ENCODE measurements at regions not wholly inside any gene's neighbourhood (a gene's known extent, or its start where the extent isn't known, plus 50 kb on each side); places are given as distances from the start of the nearest gene placed in this dataset.

DNA sequence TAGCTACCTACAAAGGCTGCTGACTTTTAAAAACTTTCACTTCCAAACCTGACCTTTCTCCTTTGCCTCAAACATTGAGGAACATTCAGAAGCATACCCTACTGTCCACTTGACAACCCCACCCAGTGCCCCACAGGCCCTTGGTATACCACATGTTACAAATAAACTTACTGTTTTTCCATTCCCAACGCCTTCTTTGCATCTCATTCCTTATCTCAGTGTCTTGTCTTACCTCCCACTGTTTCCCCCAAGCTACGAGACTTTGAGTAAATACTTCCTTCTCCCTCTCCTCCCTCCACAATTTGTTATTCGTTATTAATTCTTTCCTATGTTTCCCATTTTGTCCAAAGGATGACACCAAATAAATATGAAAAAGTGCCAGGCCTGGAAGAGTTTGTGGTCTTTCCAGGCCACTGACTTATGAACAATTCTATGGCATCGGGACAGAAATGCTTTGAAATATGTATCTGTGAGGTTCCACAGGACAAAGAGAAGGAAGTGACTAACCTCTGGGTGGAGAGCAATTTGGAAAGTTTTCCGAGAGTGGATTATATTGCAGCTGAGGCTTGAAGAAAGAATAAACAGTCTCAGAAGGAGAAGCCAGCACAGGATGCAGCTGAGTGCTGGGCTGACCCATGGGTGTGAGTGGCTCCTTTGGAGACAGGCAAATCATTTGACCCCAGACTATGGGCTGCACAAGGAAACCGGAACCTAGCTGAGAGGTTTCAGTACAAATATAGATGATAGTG, 409.0 kb downstream of the LPIN1 start:
- Histone ChIP-seq H3K4me1 (ENCODE audit: control insufficient read depth in 3 of 3, insufficient read depth in 2 of 3, low read depth in 1 of 3, low read length in 2 of 3) (no peaks in the 10 kb centered on the region), H3K36me3 (ENCODE audit: control insufficient read depth in 3 of 3, insufficient read depth in 2 of 3, low read depth in 1 of 3, low read length in 3 of 3) (no peaks in the 10 kb centered on the region), H3K27me3 (ENCODE audit: control insufficient read depth in 3 of 3, insufficient read depth in 3 of 3, low read length in 3 of 3) (no peaks in the 10 kb centered on the region), H3K4me3 (ENCODE audit: low read depth in 1 of 3, low read length in 3 of 3) (no peak overlapping the region), H3K27ac (ENCODE audit: low read depth in 1 of 3, low read length in 2 of 3) (peak overlapping the region in 1 of 3 donors; percentile 77), H3K9me3 (ENCODE audit: control insufficient read depth in 2 of 2, insufficient read depth in 1 of 2, low read depth in 1 of 2, low read length in 1 of 2) (no peaks in the 10 kb centered on the region)
- WGBS, 3 donors: 43 to 56% (median 54%) methylated on average over 6 of the region's 6 CpGs
- DNase-seq: no peak
- no peak for FAIRE-seq

DNA sequence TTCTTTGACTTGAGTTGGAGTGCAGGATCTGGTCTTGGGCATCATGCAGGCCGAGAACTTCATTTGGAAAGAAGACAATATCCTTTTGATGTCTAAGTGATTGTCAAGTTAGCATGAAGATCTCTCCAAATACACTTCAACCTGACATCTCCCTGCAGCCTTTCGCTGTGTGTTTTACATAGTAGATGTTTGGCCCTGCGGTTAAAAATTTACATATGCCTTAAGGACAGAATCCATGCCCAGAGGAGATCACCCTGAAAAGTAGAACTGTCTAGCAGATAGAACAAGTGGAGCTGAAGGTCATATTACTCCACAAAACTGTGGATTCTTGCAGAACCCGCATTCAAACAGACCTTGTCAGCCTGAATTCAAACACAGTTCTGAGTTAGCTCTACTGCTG, 409.9 kb downstream of the LPIN1 start:
- peak overlapping the region in 1 of 3 donors; percentile 7 for H3K27ac ChIP-seq (ENCODE audit: low read depth in 1 of 3, low read length in 2 of 3)
- no peak overlapping the region for H3K4me3 ChIP-seq (ENCODE audit: low read depth in 1 of 3, low read length in 3 of 3)
- no peaks in the 10 kb centered on the region for H3K4me1 ChIP-seq (ENCODE audit: control insufficient read depth in 3 of 3, insufficient read depth in 2 of 3, low read depth in 1 of 3, low read length in 2 of 3)
- H3K36me3 ChIP-seq (ENCODE audit: control insufficient read depth in 3 of 3, insufficient read depth in 2 of 3, low read depth in 1 of 3, low read length in 3 of 3): no peaks in the 10 kb centered on the region
- no peaks in the 10 kb centered on the region for H3K9me3 ChIP-seq (ENCODE audit: control insufficient read depth in 2 of 2, insufficient read depth in 1 of 2, low read depth in 1 of 2, low read length in 1 of 2)
- H3K27me3 ChIP-seq (ENCODE audit: control insufficient read depth in 3 of 3, insufficient read depth in 3 of 3, low read length in 3 of 3): no peaks in the 10 kb centered on the region
- FAIRE-seq: no peak
- DNase-seq: no peak
- 63 to 76% (median 73%) methylated on average over 4 of the region's 4 CpGs for WGBS, 3 donors

DNA sequence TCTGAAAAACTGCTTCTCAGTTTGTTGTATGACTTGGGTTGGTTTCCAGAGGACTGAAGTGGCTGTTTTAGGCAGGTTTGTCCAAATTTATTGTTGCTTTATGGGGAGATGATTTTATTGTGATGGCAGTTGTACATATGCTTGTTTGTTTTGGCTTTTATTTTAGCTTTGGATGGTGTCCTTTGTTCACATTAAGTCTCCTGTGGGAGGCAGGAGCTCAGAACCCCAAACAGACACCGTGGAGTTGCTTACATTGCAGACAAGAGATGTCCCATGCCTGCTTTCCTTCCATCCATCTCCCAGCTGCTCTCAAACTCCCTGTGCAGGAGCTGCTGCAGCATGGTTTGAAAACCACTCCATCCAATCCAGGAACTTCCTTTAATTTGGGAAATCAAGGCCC, 414.7 kb downstream of the LPIN1 start:
- no peaks in the 10 kb centered on the region for H3K36me3 ChIP-seq (ENCODE audit: control insufficient read depth in 3 of 3, insufficient read depth in 2 of 3, low read depth in 1 of 3, low read length in 3 of 3)

DNA sequence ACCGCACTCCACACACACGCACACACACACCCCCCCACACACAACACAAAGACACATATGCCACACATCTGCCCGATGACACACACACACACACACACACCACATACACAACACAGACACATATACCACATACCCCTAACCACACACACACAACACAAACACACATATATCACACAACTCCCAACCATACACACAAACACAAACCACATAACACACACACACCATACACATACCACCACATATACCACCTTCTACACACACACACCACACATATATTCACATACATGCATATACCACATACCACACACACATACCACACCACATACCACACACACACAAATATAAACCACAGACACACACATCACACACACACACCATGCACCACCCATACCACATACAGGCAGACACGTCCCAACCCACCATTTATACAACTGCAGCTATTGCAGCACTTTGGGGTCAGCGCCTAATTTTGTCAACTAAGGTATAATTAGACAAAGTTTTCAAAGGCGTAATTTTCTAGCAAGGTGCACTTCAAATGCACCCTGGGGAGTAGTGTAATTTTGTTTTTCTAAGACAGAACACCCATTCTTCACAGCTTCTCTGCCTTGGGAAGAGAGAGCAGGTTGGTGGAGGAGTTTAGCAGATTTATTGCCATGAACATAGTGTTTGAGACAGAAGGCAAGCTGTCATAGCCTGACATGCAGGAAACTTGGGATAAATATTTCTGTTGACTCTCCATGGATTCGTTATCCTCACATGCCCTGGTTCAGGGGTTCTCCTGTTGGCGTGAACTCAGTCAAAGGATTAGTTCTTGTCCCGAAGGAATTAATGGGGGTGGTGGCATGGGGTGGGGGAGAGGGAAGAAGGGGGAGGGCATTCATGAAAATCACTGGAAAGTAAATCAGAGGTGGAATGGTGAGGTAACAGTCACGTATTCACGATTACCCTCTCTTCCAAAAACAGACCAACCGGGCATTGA, 416.1 kb downstream of the LPIN1 start:
- Histone ChIP-seq H3K27me3 (ENCODE audit: control insufficient read depth in 3 of 3, insufficient read depth in 3 of 3, low read length in 3 of 3) (no peaks in the 10 kb centered on the region), H3K27ac (ENCODE audit: low read depth in 1 of 3, low read length in 2 of 3) (no peak overlapping the region), H3K4me1 (ENCODE audit: control insufficient read depth in 3 of 3, insufficient read depth in 2 of 3, low read depth in 1 of 3, low read length in 2 of 3) (no peaks in the 10 kb centered on the region), H3K4me3 (ENCODE audit: low read depth in 1 of 3, low read length in 3 of 3) (no peak overlapping the region), H3K36me3 (ENCODE audit: control insufficient read depth in 3 of 3, insufficient read depth in 2 of 3, low read depth in 1 of 3, low read length in 3 of 3) (no peaks in the 10 kb centered on the region), H3K9me3 (ENCODE audit: control insufficient read depth in 2 of 2, insufficient read depth in 1 of 2, low read depth in 1 of 2, low read length in 1 of 2) (no peaks in the 10 kb centered on the region)
- 82 to 84% (median 83%) methylated on average over 12 of the region's 12 CpGs for WGBS, 3 donors
- FAIRE-seq (no peak), DNase-seq (no peak)

More for the DNA sequence above, 414.7 kb downstream of the LPIN1 start:
- 38 to 54% (median 43%) methylated on average over 1 of the region's 1 CpG for WGBS, 3 donors
- Histone ChIP-seq H3K4me3 (ENCODE audit: low read depth in 1 of 3, low read length in 3 of 3) (no peak overlapping the region), H3K9me3 (ENCODE audit: control insufficient read depth in 2 of 2, insufficient read depth in 1 of 2, low read depth in 1 of 2, low read length in 1 of 2) (no peaks in the 10 kb centered on the region), H3K27ac (ENCODE audit: low read depth in 1 of 3, low read length in 2 of 3) (no peak overlapping the region), H3K27me3 (ENCODE audit: control insufficient read depth in 3 of 3, insufficient read depth in 3 of 3, low read length in 3 of 3) (no peaks in the 10 kb centered on the region), H3K4me1 (ENCODE audit: control insufficient read depth in 3 of 3, insufficient read depth in 2 of 3, low read depth in 1 of 3, low read length in 2 of 3) (no peaks in the 10 kb centered on the region)
- FAIRE-seq: no peak
- DNase-seq: no peak

DNA sequence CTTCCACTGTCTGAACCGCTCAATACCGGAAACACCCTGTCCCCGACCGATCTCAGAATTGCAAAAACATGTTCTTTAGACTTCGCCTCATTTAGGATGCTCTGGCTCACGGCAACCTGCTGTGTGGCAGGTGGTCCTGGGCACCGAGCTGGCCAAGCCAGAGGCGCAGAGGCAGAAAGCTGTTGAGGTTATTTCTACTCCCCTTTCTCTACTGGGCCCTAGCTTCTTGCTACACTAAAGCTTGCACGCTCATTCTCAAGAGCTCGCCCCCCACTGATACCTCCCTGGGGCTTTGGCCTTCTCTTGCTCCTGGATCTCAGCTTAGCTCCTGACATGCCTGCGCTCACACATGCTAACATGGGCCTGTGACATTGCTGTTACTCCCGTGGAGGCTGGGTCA, 417.4 kb downstream of the LPIN1 start:
- Histone ChIP-seq H3K9me3 (ENCODE audit: control insufficient read depth in 2 of 2, insufficient read depth in 1 of 2, low read depth in 1 of 2, low read length in 1 of 2) (no peaks in the 10 kb centered on the region), H3K27ac (ENCODE audit: low read depth in 1 of 3, low read length in 2 of 3) (no peak overlapping the region), H3K4me1 (ENCODE audit: control insufficient read depth in 3 of 3, insufficient read depth in 2 of 3, low read depth in 1 of 3, low read length in 2 of 3) (peaks cover 0 to 6% (median 6%) of the 10 kb centered on the region in 3 donors), H3K27me3 (ENCODE audit: control insufficient read depth in 3 of 3, insufficient read depth in 3 of 3, low read length in 3 of 3) (no peaks in the 10 kb centered on the region), H3K4me3 (ENCODE audit: low read depth in 1 of 3, low read length in 3 of 3) (no peak overlapping the region), H3K36me3 (ENCODE audit: control insufficient read depth in 3 of 3, insufficient read depth in 2 of 3, low read depth in 1 of 3, low read length in 3 of 3) (no peaks in the 10 kb centered on the region)
- WGBS, 3 donors: 86 to 93% (median 89%) methylated on average over 12 of the region's 12 CpGs
- no peak for DNase-seq
- FAIRE-seq: no peak

DNA sequence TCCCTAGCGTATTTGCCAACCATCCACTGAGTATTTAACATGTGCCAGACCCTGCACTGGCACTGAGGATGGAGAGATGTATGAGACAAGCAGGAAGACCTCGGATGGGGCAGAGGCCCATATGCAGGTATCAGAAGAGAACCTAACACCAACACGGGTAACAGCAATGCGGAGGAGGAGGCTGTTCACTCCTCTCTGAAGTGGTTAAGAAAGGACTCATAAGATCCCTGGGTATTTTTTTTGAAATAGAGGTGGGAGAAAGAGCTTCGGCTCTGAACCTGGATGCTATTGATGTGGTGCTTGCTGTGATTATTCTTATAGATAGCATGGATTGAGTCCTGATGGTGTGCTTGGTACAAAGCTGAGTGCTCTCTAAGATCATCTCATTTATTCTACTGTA, 418.3 kb downstream of the LPIN1 start:
- H3K27me3 ChIP-seq (ENCODE audit: control insufficient read depth in 3 of 3, insufficient read depth in 3 of 3, low read length in 3 of 3): no peaks in the 10 kb centered on the region
- WGBS, 3 donors: 69 to 81% (median 74%) methylated on average over 5 of the region's 5 CpGs
- H3K4me1 ChIP-seq (ENCODE audit: control insufficient read depth in 3 of 3, insufficient read depth in 2 of 3, low read depth in 1 of 3, low read length in 2 of 3): peaks cover 0 to 9% (median 6%) of the 10 kb centered on the region in 3 donors
- H3K4me3 ChIP-seq (ENCODE audit: low read depth in 1 of 3, low read length in 3 of 3): no peak overlapping the region
- FAIRE-seq (no peak), DNase-seq (no peak)
- H3K9me3 ChIP-seq (ENCODE audit: control insufficient read depth in 2 of 2, insufficient read depth in 1 of 2, low read depth in 1 of 2, low read length in 1 of 2): no peaks in the 10 kb centered on the region
- H3K27ac ChIP-seq (ENCODE audit: low read depth in 1 of 3, low read length in 2 of 3): no peak overlapping the region
- H3K36me3 ChIP-seq (ENCODE audit: control insufficient read depth in 3 of 3, insufficient read depth in 2 of 3, low read depth in 1 of 3, low read length in 3 of 3): no peaks in the 10 kb centered on the region

DNA sequence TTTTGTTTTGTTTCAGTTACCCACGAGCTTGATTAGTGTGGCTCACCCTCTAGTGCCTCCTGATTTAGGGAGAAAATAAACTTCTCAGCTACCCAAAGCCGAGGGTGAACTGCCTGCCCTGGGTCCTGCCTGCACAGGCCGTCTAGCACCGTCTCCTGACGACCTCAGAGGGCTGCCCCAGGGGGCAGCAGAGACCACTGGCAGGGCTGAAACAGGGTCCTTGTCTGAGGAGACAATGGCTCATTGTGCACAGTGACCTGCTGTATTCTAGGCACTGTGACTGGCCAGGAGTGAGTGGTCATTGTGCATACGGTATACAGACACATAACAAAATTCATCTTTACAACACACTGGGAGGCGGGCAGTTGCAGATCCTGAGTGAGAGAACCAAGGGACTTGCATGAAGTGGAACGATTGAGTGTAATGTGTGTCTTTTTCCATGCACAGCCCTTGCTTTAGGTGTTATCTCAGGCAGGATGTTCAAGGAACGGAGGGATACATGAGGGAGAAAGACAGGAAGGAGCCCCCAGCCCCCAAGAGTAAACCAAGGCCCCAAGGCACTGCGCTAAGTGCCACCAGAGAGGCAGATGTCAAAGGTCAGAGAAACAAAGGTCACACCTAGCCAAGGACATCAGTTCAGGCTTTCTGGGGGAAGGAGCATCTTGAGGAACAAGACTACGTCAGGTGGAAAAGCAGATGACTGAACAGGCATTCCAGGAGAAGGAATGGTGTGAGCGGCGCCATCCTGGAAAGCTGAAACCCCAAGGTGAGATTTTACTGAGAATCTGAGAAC, 421.3 kb downstream of the LPIN1 start:
- no peaks in the 10 kb centered on the region for H3K36me3 ChIP-seq (ENCODE audit: control insufficient read depth in 3 of 3, insufficient read depth in 2 of 3, low read depth in 1 of 3, low read length in 3 of 3)
- DNase-seq: no peak
- peak overlapping the region in 1 of 3 donors; percentile 79 for H3K27ac ChIP-seq (ENCODE audit: low read depth in 1 of 3, low read length in 2 of 3)
- H3K4me1 ChIP-seq (ENCODE audit: control insufficient read depth in 3 of 3, insufficient read depth in 2 of 3, low read depth in 1 of 3, low read length in 2 of 3): peaks cover 0 to 10% (median 9%) of the 10 kb centered on the region in 3 donors
- no peak for FAIRE-seq
- H3K9me3 ChIP-seq (ENCODE audit: control insufficient read depth in 2 of 2, insufficient read depth in 1 of 2, low read depth in 1 of 2, low read length in 1 of 2): no peaks in the 10 kb centered on the region
- H3K27me3 ChIP-seq (ENCODE audit: control insufficient read depth in 3 of 3, insufficient read depth in 3 of 3, low read length in 3 of 3): no peaks in the 10 kb centered on the region
- WGBS, 3 donors: 54 to 70% (median 60%) methylated on average over 13 of the region's 13 CpGs
- H3K4me3 ChIP-seq (ENCODE audit: low read depth in 1 of 3, low read length in 3 of 3): no peak overlapping the region

DNA sequence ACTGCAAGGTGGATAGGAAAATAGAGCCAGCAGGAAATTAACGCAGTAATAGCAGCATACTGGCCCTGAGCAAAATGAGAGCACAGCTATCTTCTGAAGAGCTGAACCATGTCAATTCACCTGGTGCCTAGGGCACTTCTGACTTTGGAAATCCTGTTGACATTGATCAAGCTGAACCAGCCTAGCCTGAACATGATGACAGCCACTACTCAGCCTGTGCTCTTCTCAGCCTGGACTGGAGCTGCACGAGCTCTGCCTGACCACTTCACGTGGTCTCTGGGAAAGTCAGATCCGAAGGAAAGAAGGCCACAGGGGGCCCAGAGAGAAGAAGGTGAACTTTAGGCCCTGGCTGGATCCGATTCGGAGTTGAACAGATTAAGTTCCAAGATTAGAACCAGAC, 421.9 kb downstream of the LPIN1 start:
- H3K4me1 ChIP-seq (ENCODE audit: control insufficient read depth in 3 of 3, insufficient read depth in 2 of 3, low read depth in 1 of 3, low read length in 2 of 3): peaks cover 0 to 10% (median 9%) of the 10 kb centered on the region in 3 donors
- H3K27ac ChIP-seq (ENCODE audit: low read depth in 1 of 3, low read length in 2 of 3): peak overlapping the region in 1 of 3 donors; percentile 79
- no peak for DNase-seq
- no peaks in the 10 kb centered on the region for H3K36me3 ChIP-seq (ENCODE audit: control insufficient read depth in 3 of 3, insufficient read depth in 2 of 3, low read depth in 1 of 3, low read length in 3 of 3)
- no peak overlapping the region for H3K4me3 ChIP-seq (ENCODE audit: low read depth in 1 of 3, low read length in 3 of 3)
- no peaks in the 10 kb centered on the region for H3K27me3 ChIP-seq (ENCODE audit: control insufficient read depth in 3 of 3, insufficient read depth in 3 of 3, low read length in 3 of 3)
- WGBS, 3 donors: 83 to 89% (median 85%) methylated on average over 6 of the region's 6 CpGs
- FAIRE-seq: no peak
- H3K9me3 ChIP-seq (ENCODE audit: control insufficient read depth in 2 of 2, insufficient read depth in 1 of 2, low read depth in 1 of 2, low read length in 1 of 2): no peaks in the 10 kb centered on the region
